ENCODE measurements at regions not wholly inside any gene's neighbourhood (a gene's known extent, or its start where the extent isn't known, plus 50 kb on each side); places are given as distances from the start of the nearest gene placed in this dataset.

GRCh38 chr2:145806546-145806945 is 1286.6 kb upstream of the ZEB2 start:
- no peaks in the 10 kb centered on the region for H3K27me3 ChIP-seq (replicated peaks)

DNA sequence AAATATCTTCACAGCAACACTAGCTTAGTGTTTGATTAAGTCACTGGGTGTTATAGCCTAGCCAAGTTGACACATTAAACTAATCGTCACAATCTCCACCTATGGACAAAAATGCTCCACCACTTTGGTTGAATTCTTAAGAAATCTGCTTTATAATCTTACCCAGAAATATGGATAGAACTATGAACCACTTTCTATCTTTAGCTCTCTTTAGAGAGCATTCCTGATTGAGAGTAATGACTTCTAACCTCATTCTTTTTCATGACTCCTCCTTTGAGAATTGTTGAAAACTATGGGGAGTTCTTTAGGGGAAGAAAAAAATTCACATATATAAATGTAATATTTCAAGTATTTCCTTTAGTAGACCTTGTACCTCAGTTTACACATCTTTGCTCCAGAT is 1282.2 kb upstream of the ZEB2 start:
- Histone ChIP-seq H3K4me3 (ENCODE audit: low read depth, low read length) (no peak overlapping the region), H3K27me3 (replicated peaks) (no peaks in the 10 kb centered on the region), H3K27ac (no peak overlapping the region), H3K36me3 (replicated peaks) (no peaks in the 10 kb centered on the region)
- no peak for TF ChIP-seq CTCF (IDR thresholded peaks at IDR 0.05; ENCODE audit: low read depth, low read length, missing control alignments)
- in situ Hi-C loops (cut with HindIII; ENCODE audit: low pct_ligation_motif_present, low sequenced_read_pairs) = no loop called here
- DNase-seq = no peak

More at GRCh38 chr2:145806546-145806945, 1286.6 kb upstream of the ZEB2 start:
- no peak for DNase-seq
- in situ Hi-C loops (cut with HindIII; ENCODE audit: low pct_ligation_motif_present, low sequenced_read_pairs) = no loop called here
- Histone ChIP-seq H3K36me3 (replicated peaks) (no peaks in the 10 kb centered on the region), H3K4me3 (ENCODE audit: low read depth, low read length) (no peak overlapping the region), H3K27ac (no peak overlapping the region)
- no peak for TF ChIP-seq CTCF (IDR thresholded peaks at IDR 0.05; ENCODE audit: low read depth, low read length, missing control alignments)

DNA sequence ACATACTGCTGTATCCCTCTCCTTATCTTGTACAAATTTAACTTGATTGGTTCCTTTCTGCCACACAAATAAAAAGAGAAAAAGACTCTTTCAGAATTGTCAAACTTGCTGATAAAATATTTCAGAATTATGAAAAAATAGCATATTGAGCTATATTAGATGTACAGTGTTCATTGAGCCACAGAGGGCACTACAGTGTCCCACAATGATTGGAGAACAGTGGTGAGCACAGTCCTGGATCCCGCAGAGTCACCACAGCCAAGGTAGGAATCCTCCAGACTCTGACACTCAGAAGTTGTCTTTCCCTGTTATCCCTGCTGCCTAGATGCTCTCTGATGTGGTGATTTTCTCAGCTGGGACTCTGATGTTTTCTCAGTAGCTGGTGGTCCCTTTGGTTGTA is 1281.3 kb upstream of the ZEB2 start:
- in situ Hi-C loops (cut with HindIII; ENCODE audit: low pct_ligation_motif_present, low sequenced_read_pairs) = no loop called here
- H3K27ac ChIP-seq = no peak overlapping the region
- no peaks in the 10 kb centered on the region for H3K36me3 ChIP-seq (replicated peaks)
- no peak for DNase-seq
- no peak overlapping the region for H3K4me3 ChIP-seq (ENCODE audit: low read depth, low read length)
- no peaks in the 10 kb centered on the region for H3K27me3 ChIP-seq (replicated peaks)
- TF ChIP-seq CTCF (IDR thresholded peaks at IDR 0.05; ENCODE audit: low read depth, low read length, missing control alignments) = no peak

DNA sequence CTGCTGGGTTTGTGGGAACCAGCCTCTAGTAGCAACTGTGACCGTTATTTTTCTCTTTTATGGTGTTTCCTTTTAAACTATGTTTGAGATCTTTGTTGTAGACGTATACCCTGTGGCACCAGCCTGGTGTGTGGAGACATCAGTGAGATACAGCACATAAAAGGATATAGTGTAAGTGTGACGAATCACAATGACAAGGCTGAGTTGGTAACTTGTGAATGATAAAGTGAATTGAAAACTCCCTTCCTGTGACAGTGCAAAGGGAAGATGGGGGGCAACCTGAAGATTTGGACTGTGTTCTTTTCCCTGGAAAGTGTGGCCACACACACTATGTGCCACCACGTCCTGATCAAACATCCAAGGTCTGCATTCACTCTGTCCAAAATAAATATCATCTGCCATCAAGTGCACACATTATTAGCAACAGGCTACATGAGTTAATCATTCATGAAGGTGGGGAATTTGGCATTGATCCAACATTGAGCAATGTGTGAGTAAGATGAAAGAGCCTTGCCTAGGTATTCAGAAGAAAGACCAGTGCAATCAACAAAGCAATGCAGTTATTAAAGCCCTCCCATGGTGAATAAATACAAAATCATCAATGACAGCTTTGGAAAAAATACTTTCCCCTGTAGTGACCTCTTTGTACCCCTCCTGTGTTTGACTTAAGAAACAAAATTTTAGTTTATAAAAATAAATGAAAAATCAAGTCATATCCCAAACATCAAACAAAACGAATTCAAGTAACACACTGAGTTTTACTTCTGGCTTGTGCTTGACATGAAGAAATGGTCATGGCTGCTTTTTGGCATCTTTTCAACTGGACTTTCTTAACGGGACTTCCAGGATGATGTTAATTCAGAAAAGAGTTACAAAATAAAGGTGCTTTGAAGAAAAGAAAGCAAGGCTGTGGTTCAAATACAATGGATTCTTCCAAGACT is 1280.5 kb upstream of the ZEB2 start:
- no peaks in the 10 kb centered on the region for H3K27me3 ChIP-seq (replicated peaks)
- no peak overlapping the region for H3K4me3 ChIP-seq (ENCODE audit: low read depth, low read length)
- no peak for DNase-seq
- no peak for TF ChIP-seq CTCF (IDR thresholded peaks at IDR 0.05; ENCODE audit: low read depth, low read length, missing control alignments)
- in situ Hi-C loops (cut with HindIII; ENCODE audit: low pct_ligation_motif_present, low sequenced_read_pairs) = no loop called here
- no peak overlapping the region for H3K27ac ChIP-seq
- no peaks in the 10 kb centered on the region for H3K36me3 ChIP-seq (replicated peaks)

DNA sequence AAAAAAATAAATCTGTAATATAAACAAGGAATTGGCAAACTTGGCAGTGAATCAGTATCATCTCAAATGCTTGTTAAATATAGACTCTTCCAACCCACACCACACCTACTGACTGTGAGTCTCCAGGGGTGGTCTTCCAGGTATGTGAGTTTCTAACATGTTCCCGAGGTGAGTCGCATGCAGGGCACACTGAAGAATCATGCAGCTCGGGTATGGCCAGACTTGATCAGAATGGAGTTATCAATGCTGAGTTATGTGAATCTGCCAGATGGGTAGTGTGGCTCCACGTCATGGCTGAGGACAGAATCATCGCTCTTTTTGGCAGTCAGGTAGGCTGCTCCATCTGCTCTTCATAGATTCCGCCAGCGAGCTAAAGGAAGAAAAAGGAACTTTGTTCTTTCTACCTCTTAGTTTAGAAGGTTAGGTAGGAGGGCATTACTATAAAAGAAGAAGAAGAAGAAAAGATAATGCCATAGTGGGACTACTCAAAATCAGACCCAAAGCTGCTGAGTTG is 1279.7 kb upstream of the ZEB2 start:
- DNase-seq = no peak
- in situ Hi-C loops (cut with HindIII; ENCODE audit: low pct_ligation_motif_present, low sequenced_read_pairs) = no loop called here
- no peak for TF ChIP-seq CTCF (IDR thresholded peaks at IDR 0.05; ENCODE audit: low read depth, low read length, missing control alignments)
- Histone ChIP-seq H3K4me3 (ENCODE audit: low read depth, low read length) (no peak overlapping the region), H3K27ac (no peak overlapping the region), H3K36me3 (replicated peaks) (no peaks in the 10 kb centered on the region), H3K27me3 (replicated peaks) (no peaks in the 10 kb centered on the region)
